Putamen (tissue), 1 donor: ENCODE measurements at regions not wholly inside any gene's neighbourhood (a gene's known extent, or its start where the extent isn't known, plus 50 kb on each side); places are given as distances from the start of the nearest gene placed in this dataset.

ENCODE experiments used
- DNase-seq: peaks from one replicate; pipeline ENCODE4 v3.0.0-alpha.2; 2016; ENCODE audit warnings: low spot score

DNA sequence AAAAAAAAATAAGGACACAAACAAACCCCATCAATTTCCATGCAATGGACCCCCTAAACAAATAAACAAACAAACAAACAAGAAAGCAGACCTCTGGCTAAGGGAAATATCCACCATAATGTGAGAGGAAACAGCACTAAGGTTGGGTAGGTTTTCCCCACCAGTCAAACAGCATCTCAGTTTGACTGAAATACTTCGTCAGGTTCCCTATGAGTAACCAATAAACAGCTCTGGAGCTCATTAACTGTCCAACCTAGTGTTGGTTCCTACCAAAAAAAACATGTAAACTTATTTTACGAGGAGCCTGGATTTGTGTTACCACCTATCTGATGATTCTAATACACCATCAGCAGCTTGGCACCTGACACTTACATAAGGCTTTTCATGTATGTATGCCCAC lies 198.5 kb upstream of the TARS1 start:
- no peak for DNase-seq

- no peak for DNase-seq
These were observed 196.2 kb upstream of the TARS1 start for GRCh38 chr5:33244441-33245150.

- no peak for DNase-seq
These were observed 186.2 kb upstream of the TARS1 start for GRCh38 chr5:33254579-33254978.

DNA sequence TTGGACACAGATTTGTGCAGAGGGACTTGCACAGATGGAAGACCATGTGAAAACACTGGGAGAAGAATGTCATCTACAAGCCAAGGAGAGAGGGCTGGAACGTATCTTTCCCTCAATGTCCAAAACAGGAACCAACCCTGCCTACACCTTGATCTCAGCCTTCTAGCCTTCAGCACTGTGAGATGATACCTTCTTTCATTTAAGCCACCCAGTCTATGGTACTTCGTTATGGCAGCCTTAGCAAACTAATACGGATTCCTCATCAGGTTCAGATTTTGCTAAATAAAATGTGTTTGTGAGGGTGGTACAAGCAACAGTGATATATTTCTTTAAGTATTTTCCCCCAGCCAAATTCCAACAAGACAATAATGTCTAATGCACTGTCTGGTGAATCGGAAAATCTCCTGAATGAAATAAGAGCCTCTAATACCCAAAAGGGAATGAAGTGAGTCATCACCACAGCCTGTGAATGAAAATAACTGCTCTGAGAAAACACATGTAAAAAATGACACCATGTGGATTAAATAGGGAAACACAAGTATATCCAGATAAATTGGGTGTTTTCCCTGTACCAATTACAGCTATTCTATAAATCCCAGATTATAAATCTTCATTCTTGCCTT lies 182.8 kb upstream of the TARS1 start:
- no peak for DNase-seq

- DNase-seq: no peak
These were observed 182.2 kb upstream of the TARS1 start for GRCh38 chr5:33258553-33258952.

- DNase-seq: no peak
These were observed 180.7 kb upstream of the TARS1 start for GRCh38 chr5:33260098-33260497.

DNA sequence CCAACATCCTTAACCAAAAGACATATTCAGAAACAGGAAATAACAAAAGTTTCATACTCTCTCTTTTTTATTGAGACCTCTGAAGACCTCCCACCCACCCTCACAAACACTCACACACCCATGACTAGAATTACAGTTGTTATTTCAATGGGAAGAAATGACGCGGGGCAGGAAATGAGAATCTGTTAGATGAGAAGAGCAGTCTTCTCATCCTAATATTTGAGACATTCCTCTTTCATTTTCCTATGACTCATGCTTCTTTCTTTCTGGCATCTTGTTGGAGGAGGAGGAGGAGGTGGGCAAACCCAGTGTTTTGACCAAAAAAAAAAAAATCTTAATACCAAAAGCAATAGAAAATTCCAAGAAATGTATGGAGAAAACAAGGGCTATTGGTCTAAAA lies 179.5 kb upstream of the TARS1 start:
- DNase-seq: no peak

DNA sequence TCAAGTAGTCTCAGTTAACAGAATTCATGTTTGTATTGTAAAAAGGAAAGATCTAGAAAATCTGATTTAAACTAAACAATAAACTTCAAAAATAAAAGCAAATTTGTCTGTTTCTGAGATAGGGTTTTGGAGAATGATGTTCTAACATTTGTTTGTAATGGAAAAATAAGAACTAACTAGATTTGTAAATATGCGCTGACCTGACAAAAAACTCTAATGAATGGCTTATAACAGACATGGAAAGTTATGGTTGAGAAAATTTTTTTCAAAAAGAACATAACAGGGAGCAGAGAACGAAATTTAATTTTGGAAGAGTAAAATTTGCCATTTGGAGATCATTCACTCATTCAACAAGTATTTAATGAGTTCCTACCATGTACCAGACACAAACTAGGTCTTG lies 179.0 kb upstream of the TARS1 start:
- no peak for DNase-seq

- no peak for DNase-seq
These were observed 173.0 kb upstream of the TARS1 start for GRCh38 chr5:33267801-33268200.

- DNase-seq: no peak
These were observed 172.4 kb upstream of the TARS1 start for GRCh38 chr5:33268374-33268773.

GRCh38 chr5:33270671-33271070 lies 170.1 kb upstream of the TARS1 start:
- no peak for DNase-seq

DNA sequence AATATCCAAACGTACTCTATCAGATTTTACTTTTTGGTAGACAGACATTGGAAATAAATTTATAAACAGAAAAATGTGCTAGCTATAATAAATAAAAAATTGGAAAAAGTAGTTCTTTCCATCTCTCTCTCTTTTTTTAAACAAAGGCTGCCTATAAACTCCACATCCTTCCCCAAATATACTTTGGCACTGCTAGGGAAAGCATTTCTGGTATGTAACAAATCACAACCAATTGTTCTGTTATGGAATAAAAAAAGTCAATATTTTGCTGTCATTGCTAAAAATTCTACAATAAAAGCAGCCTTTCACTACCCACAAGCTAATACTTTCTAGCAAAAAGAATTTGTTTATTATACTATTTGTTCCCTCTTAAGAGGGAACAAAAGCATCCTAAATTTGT lies 169.2 kb upstream of the TARS1 start:
- no peak for DNase-seq

DNA sequence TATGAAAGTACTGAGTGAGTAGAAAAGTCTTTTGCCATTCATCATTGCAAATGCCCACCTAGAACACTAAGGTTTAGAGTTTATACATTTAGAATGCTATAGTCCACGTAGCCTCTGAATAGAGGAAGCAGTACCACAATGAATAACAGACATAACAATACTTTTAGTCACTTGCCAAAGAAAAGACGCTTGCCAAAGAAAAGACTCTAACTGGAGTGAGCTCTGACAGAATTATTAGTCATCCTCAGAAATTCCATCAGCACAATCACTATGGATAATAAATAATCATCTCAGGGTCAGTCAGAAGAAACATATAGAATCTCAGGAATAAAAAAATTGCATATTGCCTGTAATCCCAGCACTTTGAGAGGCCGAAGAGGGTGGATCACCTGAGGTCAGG lies 168.5 kb upstream of the TARS1 start:
- no peak for DNase-seq

GRCh38 chr5:33273985-33274384 lies 166.8 kb upstream of the TARS1 start:
- DNase-seq: no peak

DNA sequence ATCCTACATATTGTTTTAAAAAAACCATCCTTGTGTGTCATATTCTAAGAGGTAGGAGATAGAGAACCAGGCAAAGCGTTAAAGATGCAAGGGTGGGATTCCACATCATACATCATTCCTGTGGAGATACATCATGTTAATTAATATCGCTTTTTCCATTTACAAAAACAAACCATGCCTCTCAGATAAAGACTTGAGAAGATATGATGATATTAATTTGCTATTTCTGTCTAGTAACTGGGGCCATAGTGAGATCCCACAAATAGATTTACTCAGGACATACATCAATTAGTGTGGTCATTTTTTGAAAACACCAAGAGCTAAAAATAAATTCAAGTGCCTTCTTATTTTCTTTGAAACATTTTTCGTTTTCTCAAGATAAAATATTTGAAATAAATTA lies 165.4 kb upstream of the TARS1 start:
- DNase-seq: no peak

GRCh38 chr5:33275921-33276627 lies 164.7 kb upstream of the TARS1 start:
- no peak for DNase-seq

GRCh38 chr5:33276628-33276950 lies 164.2 kb upstream of the TARS1 start:
- no peak for DNase-seq

GRCh38 chr5:33277061-33277650 lies 163.6 kb upstream of the TARS1 start:
- DNase-seq: no peak

- DNase-seq: no peak
These were observed 159.3 kb upstream of the TARS1 start for GRCh38 chr5:33281431-33281843.

DNA sequence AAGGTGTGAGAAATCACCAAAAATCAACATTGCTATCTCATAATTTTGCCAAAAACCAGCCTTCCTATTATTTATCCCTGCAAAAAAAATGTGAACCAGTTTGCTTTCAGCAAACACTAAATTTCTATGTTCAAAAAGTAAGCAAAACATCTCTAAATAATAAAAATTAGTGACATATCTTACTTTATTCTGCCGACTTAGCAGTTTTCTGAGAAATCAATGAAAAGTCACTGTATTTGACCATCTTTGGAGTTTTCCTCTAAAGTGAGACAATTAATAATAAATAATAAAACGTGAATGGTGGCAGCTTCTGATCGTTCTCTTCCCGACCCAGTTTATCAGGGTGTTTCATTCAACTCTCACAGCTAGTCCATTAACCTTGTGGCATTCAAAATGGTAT lies 158.6 kb upstream of the TARS1 start:
- no peak for DNase-seq

DNA sequence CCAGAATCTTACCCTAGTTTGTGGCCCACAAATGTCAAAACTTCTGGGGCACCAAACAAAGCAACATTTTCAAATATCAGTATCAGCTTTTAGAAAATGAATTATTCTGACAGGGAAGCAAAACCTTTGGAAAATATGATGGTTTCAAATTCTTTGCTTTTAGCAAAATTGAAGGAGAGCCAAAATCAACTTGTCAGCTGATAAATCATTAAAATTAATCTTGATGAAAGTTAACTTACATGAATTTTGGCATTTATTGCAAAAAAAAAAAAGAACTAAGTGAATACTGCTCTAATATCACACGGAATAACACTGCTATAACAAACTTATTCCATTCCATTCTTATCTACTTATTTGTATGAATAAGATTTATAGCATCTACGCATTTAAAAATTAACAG lies 158.1 kb upstream of the TARS1 start:
- no peak for DNase-seq

DNA sequence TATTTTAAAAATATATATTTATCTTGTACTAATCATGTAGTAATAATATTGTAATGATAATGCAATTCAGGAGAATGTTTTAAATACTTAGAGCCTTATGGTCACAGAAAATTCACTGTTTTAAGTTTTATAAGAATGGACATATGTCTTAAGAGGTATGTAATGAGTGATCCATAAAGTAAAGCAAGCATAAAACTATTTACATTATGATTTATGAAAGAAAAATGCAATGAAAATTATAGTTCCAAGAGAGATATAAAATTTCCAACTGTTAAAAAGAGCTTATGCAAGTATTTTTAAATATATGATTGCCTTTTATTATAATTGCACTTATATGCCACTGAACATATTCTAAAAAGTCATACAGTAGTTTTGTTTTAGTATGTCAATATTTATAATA lies 157.5 kb upstream of the TARS1 start:
- DNase-seq: no peak

GRCh38 chr5:33284681-33285080 lies 156.1 kb upstream of the TARS1 start:
- DNase-seq: no peak
